CD14-positive monocyte (primary cell): ENCODE measurements at regions not wholly inside any gene's neighbourhood (a gene's known extent, or its start where the extent isn't known, plus 50 kb on each side); places are given as distances from the start of the nearest gene placed in this dataset.

Experiments used
- DNase-seq, 3 donors: peaks; one replicate each; pipeline ENCODE4 v3.0.0-alpha.2; 2011 to 2022
- H2AFZ ChIP-seq: 2 replicates; pipeline ENCODE4 v1.6.0; 2012; ENCODE audit warnings: mild to moderate bottlenecking, low read depth, low read length, inconsistent platforms; ENCODE audit not compliant: insufficient read depth, poor library complexity, severe bottlenecking
- H3K27ac ChIP-seq, 2 donors: 1 replicate in 1 of 2; 2 replicates in 1 of 2; pipeline ENCODE4 v1.5.1; 2012 to 2013; ENCODE audit warnings: low read length in 2 of 2, control low read depth in 1 of 2, inconsistent platforms in 1 of 2, low read depth in 1 of 2, mild to moderate bottlenecking in 1 of 2
- H3K27me3 ChIP-seq, 2 donors: one replicate each; pipeline versions ENCODE4 v1.6.0 to v1.6.1; 2011 to 2013; ENCODE audit warnings: low read length in 2 of 2; ENCODE audit not compliant: control insufficient read depth in 2 of 2, insufficient read depth in 2 of 2
- H3K36me3 ChIP-seq, 2 donors: replicated peaks in 1 of 2; 1 replicate in 1 of 2; 2 replicates in 1 of 2; pipeline versions ENCODE4 v1.5.1 to v1.6.1; 2012 to 2013; ENCODE audit warnings: low read length in 2 of 2, control low read depth in 1 of 2, inconsistent platforms in 1 of 2, mild to moderate bottlenecking in 1 of 2; ENCODE audit not compliant: insufficient read depth in 2 of 2, control insufficient read depth in 1 of 2
- H3K4me1 ChIP-seq, 2 donors: 1 replicate in 1 of 2; 2 replicates in 1 of 2; pipeline versions ENCODE4 v1.5.1 to v1.6.1; 2012 to 2013; ENCODE audit warnings: low read length in 2 of 2, control low read depth in 1 of 2, inconsistent platforms in 1 of 2, mild to moderate bottlenecking in 1 of 2, moderate library complexity in 1 of 2; ENCODE audit not compliant: insufficient read depth in 2 of 2, control insufficient read depth in 1 of 2
- H3K4me2 ChIP-seq: replicated peaks from 2 replicates; pipeline ENCODE3; 2012; ENCODE audit warnings: low read length, moderate library complexity, mild to moderate bottlenecking; ENCODE audit not compliant: poor library complexity, severe bottlenecking; ENCODE audit errors: extremely low read depth
- H3K4me3 ChIP-seq, 3 experiments: fragments of 200-600 bp in 1 of 3; sonication (generic) in 1 of 3; replicated peaks in 1 of 3; 1 replicate in 2 of 3; 2 replicates in 1 of 3; pipeline ENCODE4 v1.5.1; 2011 to 2013; ENCODE audit warnings: low read length in 3 of 3, mild to moderate bottlenecking in 3 of 3, control low read depth in 2 of 3, low read depth in 2 of 3, inconsistent platforms in 1 of 3, moderate library complexity in 1 of 3
- H3K79me2 ChIP-seq: 2 replicates; pipeline ENCODE4 v1.6.0; 2012; ENCODE audit warnings: mild to moderate bottlenecking, control low read depth, inconsistent platforms, low read length, moderate library complexity; ENCODE audit not compliant: insufficient read depth
- H3K9ac ChIP-seq: 2 replicates; pipeline ENCODE4 v1.6.0; 2017; ENCODE audit warnings: low read length, mild to moderate bottlenecking; ENCODE audit not compliant: insufficient read depth, poor library complexity, severe bottlenecking
- H3K9me3 ChIP-seq, 2 donors: replicated peaks in 1 of 2; 1 replicate in 1 of 2; 2 replicates in 1 of 2; pipeline versions ENCODE4 v1.5.1 to v1.6.1; 2012 to 2013; ENCODE audit warnings: low read length in 2 of 2, control low read depth in 1 of 2; ENCODE audit not compliant: control insufficient read depth in 1 of 2, insufficient read depth in 1 of 2
- H4K20me1 ChIP-seq: 2 replicates; pipeline ENCODE4 v1.6.0; 2012; ENCODE audit warnings: mild to moderate bottlenecking, low read length, control low read depth, moderate library complexity; ENCODE audit not compliant: insufficient read depth
- H3K27ac Mint-ChIP-seq, 7 donors: one replicate each; pipeline ENCODE4 v1.8.0; 2020; ENCODE audit warnings: mild to moderate bottlenecking in 7 of 7, mixed read lengths in 7 of 7, moderate library complexity in 6 of 7, inconsistent platforms in 2 of 7
- H3K27me3 Mint-ChIP-seq, 3 donors: one replicate each; pipeline ENCODE4 v1.8.0; 2021 to 2022; ENCODE audit warnings: low read depth in 3 of 3, mild to moderate bottlenecking in 3 of 3, mixed read lengths in 3 of 3, moderate library complexity in 3 of 3, inconsistent platforms in 1 of 3
- H3K36me3 Mint-ChIP-seq, 2 donors: one replicate each; pipeline ENCODE4 v1.8.0; 2020; ENCODE audit warnings: mixed read lengths in 2 of 2, inconsistent platforms in 1 of 2, mild to moderate bottlenecking in 1 of 2
- H3K4me1 Mint-ChIP-seq: one replicate; pipeline ENCODE4 v1.8.0; 2020; ENCODE audit warnings: mild to moderate bottlenecking, mixed read lengths
- H3K4me3 Mint-ChIP-seq, 2 donors: one replicate each; pipeline ENCODE4 v1.8.0; 2020; ENCODE audit warnings: mild to moderate bottlenecking in 2 of 2, mixed read lengths in 2 of 2, moderate library complexity in 1 of 2
- H3K9me3 Mint-ChIP-seq, 7 donors: one replicate each; pipeline ENCODE4 v1.8.0; 2020 to 2022; ENCODE audit warnings: mixed read lengths in 7 of 7, mild to moderate bottlenecking in 6 of 7, moderate library complexity in 6 of 7, inconsistent platforms in 2 of 7
- CTCF ChIP-seq: fragments of 200-600 bp; IDR thresholded peaks from one replicate; pipeline ENCODE4 v1.8.0; 2022; ENCODE audit warnings: antibody characterized with exemption, mild to moderate bottlenecking
- WGBS: methylation state at CpG from one replicate; pipeline ENCODE4 v1.1.5; 2013; ENCODE audit warnings: missing lambda C conversion rate; ENCODE audit not compliant: insufficient coverage; 5-methylcytosine and 5-hydroxymethylcytosine counted together
- intact Hi-C, 2 donors: fragments of 100-400 bp; cut with micrococcal nuclease; formaldehyde crosslinking; loops; one replicate each; pipeline versions ENCODE4 v1.15.0 to v1.15.1; 2023

GRCh38 chr2:873027-873426 lies 77.6 kb upstream of the SNTG2 start:
- no peaks in the 10 kb centered on the region for H3K4me1 Mint-ChIP-seq
- Histone ChIP-seq H3K27ac (no peak overlapping the region), H2AFZ (no peak overlapping the region), H4K20me1 (no peaks in the 10 kb centered on the region), H3K9ac (no peak overlapping the region), H3K4me2 (no peak overlapping the region), H3K4me3 (no peak overlapping the region), H3K79me2 (no peaks in the 10 kb centered on the region), H3K36me3 (no peaks in the 10 kb centered on the region), H3K9me3 (no peaks in the 10 kb centered on the region), H3K4me1 (no peaks in the 10 kb centered on the region), H3K27me3 (no peaks in the 10 kb centered on the region)
- intact Hi-C loops, result no loop called here
- peaks cover 5 to 12% (median 7%) of the 10 kb centered on the region in 3 donors for H3K27me3 Mint-ChIP-seq
- H3K27ac Mint-ChIP-seq, result no peak overlapping the region
- DNase-seq, result no peak
- 86% methylated on average over 4 of the region's 4 CpGs for WGBS
- no peaks in the 10 kb centered on the region for H3K36me3 Mint-ChIP-seq
- no peak overlapping the region for H3K4me3 Mint-ChIP-seq
- H3K9me3 Mint-ChIP-seq, result peaks cover 0 to 2% (median 0%) of the 10 kb centered on the region in 7 donors
- TF ChIP-seq CTCF, result no peak

DNA sequence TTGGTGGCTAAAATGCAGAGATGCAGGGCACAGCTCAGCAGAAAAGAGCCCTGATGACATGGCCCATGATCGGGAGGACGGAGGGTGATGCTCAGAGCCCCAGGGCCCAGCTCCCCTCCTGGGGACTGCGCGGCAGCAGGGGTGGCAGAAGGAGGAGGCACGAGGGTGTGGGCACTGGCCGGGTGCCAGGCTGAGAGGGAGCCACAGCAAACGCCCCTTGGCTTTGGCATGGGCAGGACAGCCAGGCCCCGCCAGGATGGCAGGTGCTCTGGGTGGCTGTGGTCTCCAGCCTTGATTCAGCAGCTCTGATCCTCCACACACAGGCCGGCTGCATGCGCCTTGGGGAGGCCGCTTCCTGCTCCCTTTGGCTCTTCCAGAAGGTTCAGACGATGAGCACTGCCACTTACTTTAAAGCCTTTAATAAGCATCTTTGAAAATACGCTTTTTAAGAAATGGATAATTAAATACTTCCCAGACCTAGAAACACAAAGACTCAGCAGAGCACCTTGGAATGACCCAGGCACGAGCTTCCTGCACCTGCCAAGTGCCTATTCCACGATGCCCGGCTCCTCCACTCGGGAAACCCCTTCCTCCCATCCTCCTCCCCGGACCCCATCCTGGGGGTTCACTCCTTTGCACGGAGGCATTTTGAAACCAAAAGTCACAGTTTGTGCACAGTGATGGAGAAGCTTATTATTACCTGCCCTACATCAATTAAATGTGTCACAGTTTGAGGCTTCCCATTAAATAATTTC lies 78.5 kb upstream of the SNTG2 start:
- Histone ChIP-seq H3K27ac (no peak overlapping the region), H3K9me3 (no peaks in the 10 kb centered on the region), H2AFZ (no peak overlapping the region), H3K4me2 (no peak overlapping the region), H3K4me3 (no peak overlapping the region), H3K9ac (no peak overlapping the region), H3K36me3 (no peaks in the 10 kb centered on the region), H3K27me3 (no peaks in the 10 kb centered on the region), H3K4me1 (no peaks in the 10 kb centered on the region), H4K20me1 (no peaks in the 10 kb centered on the region), H3K79me2 (no peaks in the 10 kb centered on the region)
- H3K4me3 Mint-ChIP-seq, result no peak overlapping the region
- peaks cover 5 to 16% (median 5%) of the 10 kb centered on the region in 3 donors for H3K27me3 Mint-ChIP-seq
- no peaks in the 10 kb centered on the region for H3K36me3 Mint-ChIP-seq
- no peak for TF ChIP-seq CTCF
- peak overlapping the region in 1 of 7 donors; percentile 33 for H3K27ac Mint-ChIP-seq
- intact Hi-C loops, result no loop called here
- no peaks in the 10 kb centered on the region for H3K4me1 Mint-ChIP-seq
- DNase-seq, result no peak
- peaks cover 0 to 2% (median 0%) of the 10 kb centered on the region in 7 donors for H3K9me3 Mint-ChIP-seq
- WGBS, result 82% methylated on average over 13 of the region's 19 CpGs
